ENCODE measurements at regions not wholly inside any gene's neighbourhood (a gene's known extent, or its start where the extent isn't known, plus 50 kb on each side); places are given as distances from the start of the nearest gene placed in this dataset.

DNA sequence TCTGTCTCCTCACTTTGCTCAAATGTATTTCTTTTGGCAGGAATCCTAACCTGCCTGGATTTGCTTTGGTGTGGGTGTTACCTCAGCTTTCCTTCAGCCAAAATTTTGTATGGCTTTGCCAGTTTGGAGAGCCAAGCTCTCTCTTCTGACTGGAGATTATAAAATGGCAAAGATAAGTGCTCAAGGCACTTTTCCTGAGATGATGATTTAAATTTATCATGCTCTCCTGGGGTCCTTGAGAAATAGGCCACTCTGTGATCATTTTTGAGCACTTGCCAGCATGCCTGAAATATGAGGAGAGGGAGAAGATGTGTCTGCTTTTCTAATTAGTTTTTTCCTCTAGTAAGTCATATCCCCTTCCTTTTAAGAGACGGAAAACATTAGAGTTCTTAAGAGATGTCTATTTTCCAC is 683.0 kb downstream of the SLC4A3 start:
- no peak overlapping the region for H3K4me3 ChIP-seq
- H3K4me1 ChIP-seq, result peaks cover 0 to 20% (median 0%) of the 10 kb centered on the region in 3 donors
- TF ChIP-seq, protein P1, sequence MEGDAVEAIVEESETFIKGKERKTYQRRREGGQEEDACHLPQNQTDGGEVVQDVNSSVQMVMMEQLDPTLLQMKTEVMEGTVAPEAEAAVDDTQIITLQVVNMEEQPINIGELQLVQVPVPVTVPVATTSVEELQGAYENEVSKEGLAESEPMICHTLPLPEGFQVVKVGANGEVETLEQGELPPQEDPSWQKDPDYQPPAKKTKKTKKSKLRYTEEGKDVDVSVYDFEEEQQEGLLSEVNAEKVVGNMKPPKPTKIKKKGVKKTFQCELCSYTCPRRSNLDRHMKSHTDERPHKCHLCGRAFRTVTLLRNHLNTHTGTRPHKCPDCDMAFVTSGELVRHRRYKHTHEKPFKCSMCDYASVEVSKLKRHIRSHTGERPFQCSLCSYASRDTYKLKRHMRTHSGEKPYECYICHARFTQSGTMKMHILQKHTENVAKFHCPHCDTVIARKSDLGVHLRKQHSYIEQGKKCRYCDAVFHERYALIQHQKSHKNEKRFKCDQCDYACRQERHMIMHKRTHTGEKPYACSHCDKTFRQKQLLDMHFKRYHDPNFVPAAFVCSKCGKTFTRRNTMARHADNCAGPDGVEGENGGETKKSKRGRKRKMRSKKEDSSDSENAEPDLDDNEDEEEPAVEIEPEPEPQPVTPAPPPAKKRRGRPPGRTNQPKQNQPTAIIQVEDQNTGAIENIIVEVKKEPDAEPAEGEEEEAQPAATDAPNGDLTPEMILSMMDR (IDR thresholded peaks at IDR 0.05), result no peak
- no peak for TF ChIP-seq POLR2A (IDR thresholded peaks at IDR 0.05)
- no peaks in the 10 kb centered on the region for H3K27me3 ChIP-seq
- no peak overlapping the region for H3K27ac ChIP-seq
- intact Hi-C loops (cut with DNase I), result no loop called here
- H3K9me3 ChIP-seq, result no peaks in the 10 kb centered on the region
- 42 to 73% methylated on average over 1 of the region's 1 CpG for WGBS, 2 donors
- DNase-seq, result no peak
- H3K36me3 ChIP-seq, result no peaks in the 10 kb centered on the region

DNA sequence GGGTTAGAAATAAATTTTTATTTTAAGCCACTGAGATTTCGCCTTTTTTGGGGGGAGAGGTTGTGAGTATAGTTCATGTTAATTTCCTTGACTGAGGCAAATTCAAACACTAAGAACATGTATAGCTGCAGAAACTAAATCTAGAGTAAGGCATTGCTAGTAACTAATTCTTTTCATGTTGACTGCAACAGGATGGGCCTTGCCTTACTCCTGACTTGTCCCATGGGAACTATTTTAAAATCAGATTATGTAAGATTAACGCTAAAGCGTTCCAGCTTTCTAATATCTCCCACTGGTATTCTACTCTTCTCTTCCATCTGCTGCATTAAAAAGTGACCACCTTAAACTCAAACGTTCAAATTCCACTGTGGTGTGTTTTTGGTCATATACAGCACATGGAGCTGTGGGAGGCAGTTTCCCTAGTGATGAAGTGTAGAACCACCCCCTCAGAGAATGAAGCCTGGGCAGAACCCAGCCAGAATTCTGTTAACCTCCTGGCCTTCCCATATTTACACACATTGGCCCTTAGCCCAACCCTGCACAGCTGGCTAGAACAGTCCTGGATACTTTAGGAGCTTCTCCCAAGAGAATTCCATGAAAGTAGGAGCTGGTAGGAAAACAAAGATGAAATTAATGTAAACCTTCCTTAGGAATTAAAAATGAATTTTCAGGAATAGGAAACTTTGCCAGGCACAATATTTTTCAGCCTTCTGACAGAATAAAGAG is 687.8 kb downstream of the SLC4A3 start:
- Histone ChIP-seq H3K27me3 (no peaks in the 10 kb centered on the region), H3K9me3 (no peaks in the 10 kb centered on the region), H3K4me1 (peaks cover 0 to 17% (median 0%) of the 10 kb centered on the region in 3 donors), H3K36me3 (no peaks in the 10 kb centered on the region), H3K27ac (no peak overlapping the region), H3K4me3 (no peak overlapping the region)
- 66 to 72% methylated on average over 4 of the region's 4 CpGs for WGBS, 2 donors
- DNase-seq, result no peak
- intact Hi-C loops (cut with DNase I), result no loop called here
- no peak for TF ChIP-seq POLR2A (IDR thresholded peaks at IDR 0.05)
- TF ChIP-seq, protein P1 (IDR thresholded peaks at IDR 0.05), result no peak

DNA sequence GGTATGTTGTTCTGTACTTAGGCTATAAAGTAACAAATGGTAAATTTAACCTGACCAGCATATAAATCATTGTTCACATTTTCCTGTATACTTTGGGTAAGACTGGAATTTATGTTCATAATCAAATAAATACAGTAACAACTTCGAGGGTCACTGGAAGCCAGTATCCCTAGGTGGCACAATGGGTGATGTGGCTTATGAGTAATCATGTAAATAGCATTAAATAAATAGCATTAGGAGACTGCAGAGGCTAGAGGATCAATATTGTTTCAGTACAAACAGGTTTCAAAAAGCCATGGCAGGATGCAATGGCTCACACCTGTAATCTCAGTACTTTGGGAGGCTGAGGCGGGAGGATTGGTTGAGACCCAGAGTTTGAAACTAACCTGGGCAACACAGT is 690.6 kb downstream of the SLC4A3 start:
- H3K36me3 ChIP-seq, result no peaks in the 10 kb centered on the region

DNA sequence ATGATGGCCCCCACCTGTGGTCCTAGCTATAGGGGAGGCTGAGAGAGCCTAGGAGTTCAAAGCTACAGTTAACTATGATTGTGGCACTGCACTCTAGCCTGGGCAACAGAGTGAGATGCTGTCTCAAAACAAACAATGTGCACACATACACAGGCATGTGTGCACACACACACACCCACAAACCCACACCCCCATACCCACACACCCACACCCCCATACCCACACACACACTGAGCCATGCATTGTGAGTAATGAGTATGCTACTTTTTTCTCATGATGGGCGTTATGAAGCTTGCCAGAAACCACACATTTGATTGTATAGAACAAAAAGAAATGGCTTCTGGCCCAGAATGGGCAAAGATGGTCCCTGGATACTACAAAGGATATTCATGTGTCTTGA is 691.1 kb downstream of the SLC4A3 start:
- 33 to 64% methylated on average over 1 of the region's 1 CpG for WGBS, 2 donors
- TF ChIP-seq POLR2A (IDR thresholded peaks at IDR 0.05), result no peak
- TF ChIP-seq, protein P1 (IDR thresholded peaks at IDR 0.05), result no peak
- H3K9me3 ChIP-seq, result no peaks in the 10 kb centered on the region
- no peak overlapping the region for H3K4me3 ChIP-seq
- DNase-seq, result no peak
- no peaks in the 10 kb centered on the region for H3K4me1 ChIP-seq
- intact Hi-C loops (cut with DNase I), result no loop called here
- no peaks in the 10 kb centered on the region for H3K27me3 ChIP-seq
- H3K36me3 ChIP-seq, result no peaks in the 10 kb centered on the region
- H3K27ac ChIP-seq, result no peak overlapping the region

More for the DNA sequence above, 690.6 kb downstream of the SLC4A3 start:
- H3K27ac ChIP-seq, result no peak overlapping the region
- no peak for TF ChIP-seq POLR2A (IDR thresholded peaks at IDR 0.05)
- no peaks in the 10 kb centered on the region for H3K4me1 ChIP-seq
- intact Hi-C loops (cut with DNase I), result no loop called here
- whole genome bisulfite sequencing, 2 donors, result 53 to 93% methylated on average over 2 of the region's 2 CpGs
- no peaks in the 10 kb centered on the region for H3K9me3 ChIP-seq
- H3K27me3 ChIP-seq, result no peaks in the 10 kb centered on the region
- no peak overlapping the region for H3K4me3 ChIP-seq
- DNase-seq, result no peak

DNA sequence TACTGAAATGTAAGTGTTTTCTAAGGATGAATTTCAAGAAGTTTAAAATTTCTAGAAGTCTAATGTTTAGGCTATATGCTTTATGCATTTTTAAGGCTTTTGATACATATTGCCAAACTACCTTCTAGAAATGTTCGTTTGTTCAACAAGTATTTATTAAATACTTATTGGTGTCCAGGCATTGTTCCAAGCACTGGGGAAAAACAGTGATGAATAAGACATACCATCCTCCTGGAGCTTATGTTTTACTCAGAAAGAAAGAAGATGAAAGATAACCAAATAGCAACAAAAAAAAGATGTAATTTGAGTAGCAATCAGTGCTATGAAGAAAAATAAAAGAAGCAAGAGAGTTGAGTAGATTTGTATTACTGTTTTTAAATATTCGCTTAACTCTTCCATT is 692.9 kb downstream of the SLC4A3 start:
- no peaks in the 10 kb centered on the region for H3K4me1 ChIP-seq
- H3K27me3 ChIP-seq, result no peaks in the 10 kb centered on the region
- intact Hi-C loops (cut with DNase I), result no loop called here
- TF ChIP-seq POLR2A (IDR thresholded peaks at IDR 0.05), result no peak
- H3K36me3 ChIP-seq, result no peaks in the 10 kb centered on the region
- H3K27ac ChIP-seq, result no peak overlapping the region
- no peaks in the 10 kb centered on the region for H3K9me3 ChIP-seq
- no peak overlapping the region for H3K4me3 ChIP-seq
- DNase-seq, result no peak
- WGBS, 2 donors, result 59 to 60% methylated on average over 2 of the region's 2 CpGs

DNA sequence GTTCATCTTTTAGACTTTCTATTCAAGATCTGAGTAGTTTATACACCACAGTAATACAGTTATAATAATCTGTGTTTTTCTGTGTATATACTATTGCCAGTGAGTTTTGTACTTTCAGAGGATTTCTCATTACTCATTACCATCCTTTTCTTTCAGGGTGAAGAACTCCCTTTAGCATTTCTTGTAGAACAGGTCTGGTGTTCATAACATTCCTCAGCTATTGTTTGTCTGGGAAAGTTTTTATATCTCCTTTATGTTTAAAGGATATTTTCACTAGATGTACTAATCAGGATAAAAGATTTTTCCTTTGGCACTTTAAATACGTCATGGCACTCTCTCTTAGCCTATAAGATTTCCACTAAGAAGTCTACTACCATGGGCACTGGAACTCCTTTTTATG is 705.5 kb downstream of the SLC4A3 start:
- Histone ChIP-seq H3K36me3 (no peaks in the 10 kb centered on the region), H3K9me3 (peaks cover 0 to 17% (median 0%) of the 10 kb centered on the region in 3 donors), H3K4me1 (peaks cover 0 to 21% (median 0%) of the 10 kb centered on the region in 3 donors), H3K27me3 (no peaks in the 10 kb centered on the region), H3K27ac (peak overlapping the region in 3 of 4 donors; percentile 19 to 47 (median 44)), H3K4me3 (no peak overlapping the region)
- no peak for DNase-seq
- WGBS, 2 donors, result 20 to 74% methylated on average over 1 of the region's 1 CpG
- intact Hi-C loops (cut with DNase I), result no loop called here
- no peak for TF ChIP-seq POLR2A (IDR thresholded peaks at IDR 0.05)
- TF ChIP-seq, protein P1 (IDR thresholded peaks at IDR 0.05), result no peak
